IMR-90 (cell line): ENCODE measurements at regions not wholly inside any gene's neighbourhood (a gene's known extent, or its start where the extent isn't known, plus 50 kb on each side); places are given as distances from the start of the nearest gene placed in this dataset.

Experiments used
- ATAC-seq: fragments of 200-7000 bp; cut with Tn5 transposase; 2 replicates; pipeline ENCODE4 v1.9.1; 2020; ENCODE audit warnings: low read depth, mild to moderate bottlenecking, moderate library complexity
- BruUV-seq: library from RNA; stranded (reverse); fragments of 400-500 nt; replicated peaks from 2 replicates; lab custom pipeline; 2021; lab: Mats Ljungman, UMichigan
- CTCF ChIA-PET: fragments of 300-600 bp; formaldehyde crosslinking; extraction: SDS; loops from one replicate; lab custom pipeline; 2021; ENCODE audit warnings: antibody characterized with exemption; lab: Yijun Ruan, JAX
- POLR2A ChIA-PET: fragments of 300-600 bp; sonication (Branson Sonifier 250); formaldehyde crosslinking; loops from one replicate; lab custom pipeline; 2022; ENCODE audit warnings: antibody characterized with exemption; ENCODE audit not compliant: unreplicated experiment; lab: Charles Lee
- DNase-seq: peaks from one replicate; pipeline ENCODE4 v3.0.0; 2013
- H2AFZ ChIP-seq: replicated peaks from 2 replicates; pipeline ENCODE3; 2013; ENCODE audit warnings: low read length, mild to moderate bottlenecking; ENCODE audit not compliant: poor library complexity
- H2AK5ac ChIP-seq: 2 replicates; pipeline ENCODE4 v1.6.1; 2013; ENCODE audit warnings: low read depth, low read length, inconsistent platforms
- H2AK9ac ChIP-seq: replicated peaks from 2 replicates; pipeline ENCODE3; 2013; ENCODE audit warnings: mild to moderate bottlenecking, low read depth, low read length, moderate library complexity; ENCODE audit not compliant: poor library complexity
- H2BK120ac ChIP-seq: 2 replicates; pipeline ENCODE4 v1.6.1; 2013; ENCODE audit warnings: low read depth, low read length, inconsistent platforms
- H2BK15ac ChIP-seq: 3 replicates; pipeline ENCODE4 v1.6.1; 2013; ENCODE audit warnings: low read depth, low read length, inconsistent platforms
- H2BK20ac ChIP-seq: 2 replicates; pipeline ENCODE4 v1.6.1; 2013; ENCODE audit warnings: low read depth, mild to moderate bottlenecking, inconsistent platforms, low read length, moderate library complexity
- H2BK5ac ChIP-seq: 2 replicates; pipeline ENCODE4 v1.6.1; 2013; ENCODE audit warnings: mild to moderate bottlenecking, low read depth, low read length, inconsistent platforms; ENCODE audit not compliant: poor library complexity, severe bottlenecking
- H3K14ac ChIP-seq: replicated peaks from 2 replicates; pipeline ENCODE4 v1.6.1; 2013; ENCODE audit warnings: low read depth, low read length, inconsistent platforms
- H3K18ac ChIP-seq: 2 replicates; pipeline ENCODE4 v1.6.1; 2013; ENCODE audit warnings: low read depth, low read length, control low read depth
- H3K23ac ChIP-seq: 2 replicates; pipeline ENCODE4 v1.6.1; 2013; ENCODE audit warnings: low read depth, low read length, inconsistent platforms
- H3K27ac ChIP-seq: 2 replicates; pipeline ENCODE4 v1.5.1; 2013; ENCODE audit warnings: mild to moderate bottlenecking, control low read depth, low read length; ENCODE audit not compliant: insufficient read depth
- H3K27me3 ChIP-seq: 2 replicates; pipeline ENCODE4 v1.6.1; 2013; ENCODE audit warnings: low read length; ENCODE audit not compliant: control insufficient read depth, insufficient read depth
- H3K36me3 ChIP-seq: 2 replicates; pipeline ENCODE4 v1.6.1; 2013; ENCODE audit warnings: low read length, mixed read lengths; ENCODE audit not compliant: control insufficient read depth, insufficient read depth
- H3K4ac ChIP-seq: 2 replicates; pipeline ENCODE4 v1.6.1; 2013; ENCODE audit warnings: low read depth, low read length, inconsistent platforms
- H3K4me1 ChIP-seq: 2 replicates; pipeline ENCODE4 v1.6.1; 2013; ENCODE audit warnings: low read length, mixed read lengths; ENCODE audit not compliant: control insufficient read depth, insufficient read depth
- H3K4me2 ChIP-seq: 2 replicates; pipeline ENCODE4 v1.6.1; 2013; ENCODE audit warnings: low read depth, mild to moderate bottlenecking, control low read depth, low read length, moderate library complexity
- H3K4me3 ChIP-seq: 2 replicates; pipeline ENCODE4 v1.5.1; 2013; ENCODE audit warnings: low read depth, mild to moderate bottlenecking, control low read depth, low read length, moderate library complexity; ENCODE audit not compliant: insufficient read depth
- H3K56ac ChIP-seq: 2 replicates; pipeline ENCODE4 v1.6.1; 2013; ENCODE audit warnings: low read length, inconsistent platforms; ENCODE audit not compliant: insufficient read depth; ENCODE audit errors: extremely low read depth
- H3K79me1 ChIP-seq, 2 experiments: 2 replicates each; pipeline ENCODE4 v1.6.1; 2013; ENCODE audit warnings: low read length in 2 of 2, inconsistent platforms in 1 of 2, low read depth in 1 of 2
- H3K9ac ChIP-seq: 2 replicates; pipeline ENCODE4 v1.6.1; 2013; ENCODE audit warnings: low read depth, low read length, control low read depth
- H3K9me1 ChIP-seq: 2 replicates; pipeline ENCODE4 v1.6.1; 2013; ENCODE audit warnings: low read length, inconsistent platforms; ENCODE audit not compliant: insufficient read depth
- H3K9me3 ChIP-seq: 2 replicates; pipeline ENCODE4 v1.6.1; 2013; ENCODE audit warnings: low read length; ENCODE audit not compliant: control insufficient read depth, insufficient read depth
- H4K20me1 ChIP-seq: 2 replicates; pipeline ENCODE4 v1.6.1; 2013; ENCODE audit warnings: low read length, inconsistent platforms; ENCODE audit not compliant: insufficient read depth
- H4K5ac ChIP-seq: 2 replicates; pipeline ENCODE4 v1.6.1; 2013; ENCODE audit warnings: mild to moderate bottlenecking, low read depth, low read length, control low read depth
- H4K8ac ChIP-seq, 2 experiments: 2 replicates each; pipeline ENCODE4 v1.6.1; 2013; ENCODE audit warnings: low read depth in 2 of 2, low read length in 2 of 2, control low read depth in 1 of 2, inconsistent platforms in 1 of 2
- H4K91ac ChIP-seq: 2 replicates; pipeline ENCODE4 v1.6.1; 2013; ENCODE audit warnings: low read depth, low read length, inconsistent platforms; ENCODE audit not compliant: insufficient read depth
- CEBPB ChIP-seq: IDR thresholded peaks from 2 replicates; pipeline ENCODE4 v1.6.1; 2012; ENCODE audit warnings: low read depth, low read length, improper control_type of control experiment
- RCOR1 ChIP-seq: IDR thresholded peaks from 2 replicates; pipeline ENCODE4 v1.6.1; 2012; ENCODE audit warnings: mild to moderate bottlenecking, low read length, improper control_type of control experiment; ENCODE audit not compliant: insufficient replicate concordance
- WGBS, 2 experiments: methylation state at CpG; one replicate each; pipeline versions ENCODE4 v1.1.5 to v1.1.7; 2013; ENCODE audit warnings: missing lambda C conversion rate in 2 of 2; ENCODE audit not compliant: insufficient read length in 1 of 2; ENCODE audit errors: extremely low coverage in 2 of 2; 5-methylcytosine and 5-hydroxymethylcytosine counted together
- dilution Hi-C: fragments of 300-500 bp; cut with HindIII; formaldehyde crosslinking; loops from one replicate; pipeline ENCODE4 v1.14.3; 2018; ENCODE audit warnings: low sequenced_read_pairs; ENCODE audit not compliant: unreplicated experiment
- in situ Hi-C: fragments of 300-500 bp; cut with MboI; formaldehyde crosslinking; loops from 3 replicates; pipeline ENCODE4 v1.14.3; 2019; ENCODE audit warnings: low sequenced_read_pairs, inconsistent platforms, mixed read lengths
- intact Hi-C: fragments of 100-400 bp; cut with micrococcal nuclease; formaldehyde crosslinking; loops from 2 replicates; pipeline ENCODE4 v1.10.0; 2022

DNA sequence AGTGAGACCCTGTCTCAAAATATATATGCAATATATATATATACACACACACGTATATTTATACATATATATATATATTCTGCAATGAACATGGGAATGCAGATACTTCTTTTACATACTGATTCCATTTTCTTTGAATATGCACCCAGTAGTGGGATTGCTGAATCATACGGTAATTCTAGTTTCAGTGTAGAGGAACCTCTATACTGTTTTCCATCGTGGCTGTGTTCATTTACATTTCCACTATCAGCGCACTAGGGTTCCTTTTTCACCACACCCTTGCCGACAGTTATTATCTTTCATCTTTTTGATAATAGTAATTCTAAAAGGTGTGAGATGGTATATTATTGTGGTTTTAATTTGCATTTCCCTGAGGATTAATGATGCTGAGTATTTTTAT is 52.3 kb upstream of the SLC39A10 start:
- Histone ChIP-seq H2AK5ac (no peak overlapping the region), H3K27me3 (no peaks in the 10 kb centered on the region), H2BK15ac (no peak overlapping the region), H3K4ac (no peak overlapping the region), H2AK9ac (no peak overlapping the region), H3K4me3 (no peak overlapping the region), H4K20me1 (no peaks in the 10 kb centered on the region), H2AFZ (no peak overlapping the region), H3K18ac (no peak overlapping the region), H4K8ac (no peak overlapping the region), H3K23ac (no peak overlapping the region), H2BK120ac (no peak overlapping the region), H4K91ac (no peak overlapping the region), H3K56ac (no peak overlapping the region), H3K4me2 (no peak overlapping the region), H3K9ac (no peak overlapping the region), H3K4me1 (peaks cover 2% of the 10 kb centered on the region), H2BK20ac (no peak overlapping the region), H3K27ac (no peak overlapping the region), H4K5ac (no peak overlapping the region), H3K9me3 (no peaks in the 10 kb centered on the region), H3K14ac (no peak overlapping the region), H3K9me1 (no peaks in the 10 kb centered on the region), H3K79me1 (no peaks in the 10 kb centered on the region), H3K36me3 (no peaks in the 10 kb centered on the region), H2BK5ac (no peak overlapping the region)
- ChIA-PET POLR2A (no interaction called here), CTCF (interaction anchor here (0.7 kb wide), 1 partner anchor 298 kb away, joined by 3 read pairs; no protein-coding TSS in a partner anchor)
- WGBS, 2 experiments: no CpG with 5 or more reads among the region's 5 CpGs
- ATAC-seq (no peak), DNase-seq (no peak)
- BruUV-seq: no TSS peak
- intact Hi-C loops: no loop called here
- in situ Hi-C loops: no loop called here
- TF ChIP-seq CEBPB (no peak), RCOR1 (no peak)
- dilution Hi-C loops: no loop called here
